ENCODE measurements at regions not wholly inside any gene's neighbourhood (a gene's known extent, or its start where the extent isn't known, plus 50 kb on each side); places are given as distances from the start of the nearest gene placed in this dataset.

- no peak for TF ChIP-seq CTCF (conservative IDR thresholded peaks at IDR 0.05; ENCODE audit: low read depth, low read length)
- no peak overlapping the region for H3K4me3 ChIP-seq (ENCODE audit: low read depth, low read length)
- DNase-seq (ENCODE audit: low read depth): no peak
Observed at GRCh38 chr6:11633741-11634509, 96.4 kb downstream of the TMEM170B start.

GRCh38 chr6:11634948-11635347, 97.4 kb downstream of the TMEM170B start:
- no peak for DNase-seq (ENCODE audit: low read depth)
- no peak for TF ChIP-seq CTCF (conservative IDR thresholded peaks at IDR 0.05; ENCODE audit: low read depth, low read length)
- no peak overlapping the region for H3K4me3 ChIP-seq (ENCODE audit: low read depth, low read length)

GRCh38 chr6:11636121-11636520, 98.6 kb downstream of the TMEM170B start:
- TF ChIP-seq CTCF (conservative IDR thresholded peaks at IDR 0.05; ENCODE audit: low read depth, low read length): no peak
- H3K4me3 ChIP-seq (ENCODE audit: low read depth, low read length): no peak overlapping the region
- no peak for DNase-seq (ENCODE audit: low read depth)

- no peak for DNase-seq (ENCODE audit: low read depth)
- H3K4me3 ChIP-seq (ENCODE audit: low read depth, low read length): no peak overlapping the region
- TF ChIP-seq CTCF (conservative IDR thresholded peaks at IDR 0.05; ENCODE audit: low read depth, low read length): no peak
Observed at GRCh38 chr6:11637266-11637665, 99.7 kb downstream of the TMEM170B start.

- no peak for TF ChIP-seq CTCF (conservative IDR thresholded peaks at IDR 0.05; ENCODE audit: low read depth, low read length)
- no peak for DNase-seq (ENCODE audit: low read depth)
- no peak overlapping the region for H3K4me3 ChIP-seq (ENCODE audit: low read depth, low read length)
Observed at GRCh38 chr6:11639376-11640235, 102.1 kb downstream of the TMEM170B start.

GRCh38 chr6:11640486-11640885, 102.9 kb downstream of the TMEM170B start:
- TF ChIP-seq CTCF (conservative IDR thresholded peaks at IDR 0.05; ENCODE audit: low read depth, low read length): no peak
- no peak for DNase-seq (ENCODE audit: low read depth)
- no peak overlapping the region for H3K4me3 ChIP-seq (ENCODE audit: low read depth, low read length)
